RWPE1 (cell line): ENCODE measurements at regions not wholly inside any gene's neighbourhood (a gene's known extent, or its start where the extent isn't known, plus 50 kb on each side); places are given as distances from the start of the nearest gene placed in this dataset.

ENCODE experiments used
- CTCF ChIA-PET: fragments of 350-600 bp; sonication (Branson Sonifier 250); formaldehyde crosslinking; extraction: SDS; loops from one replicate; lab custom pipeline; 2021; lab: Yijun Ruan, JAX
- POLR2A ChIA-PET: fragments of 400-600 bp; formaldehyde crosslinking; extraction: SDS; loops from one replicate; lab custom pipeline; 2020; ENCODE audit warnings: antibody characterized with exemption; ENCODE audit not compliant: low non-redundant PET; lab: Yijun Ruan, JAX
- DNase-seq: peaks from one replicate; pipeline ENCODE4 v3.0.0; 2012; ENCODE audit warnings: low spot score
- H3K27ac ChIP-seq: fragments of 450-650 bp; 2 replicates; pipeline ENCODE4 v1.5.1; 2017
- CTCF ChIP-seq: fragments of 450-650 bp; conservative IDR thresholded peaks from 2 replicates; pipeline ENCODE4 v1.5.1; 2017; ENCODE audit warnings: low read depth, mild to moderate bottlenecking

- POLR2A ChIA-PET = no interaction called here
- no peak overlapping the region for H3K27ac ChIP-seq
- no peak for TF ChIP-seq CTCF
- CTCF ChIA-PET = no interaction called here
- DNase-seq = no peak
Measured at GRCh38 chr13:108037348-108037747, 178.0 kb downstream of the LIG4 start.

GRCh38 chr13:108036411-108036932, 178.9 kb downstream of the LIG4 start:
- TF ChIP-seq CTCF = no peak
- DNase-seq = no peak
- ChIA-PET CTCF (interaction anchor here (0.6 kb wide), 1 partner anchor 104 kb away, joined by 3 read pairs; no protein-coding TSS in a partner anchor), POLR2A (no interaction called here)
- no peak overlapping the region for H3K27ac ChIP-seq

- POLR2A ChIA-PET = no interaction called here
- no peak overlapping the region for H3K27ac ChIP-seq
- CTCF ChIA-PET = no interaction called here
- no peak for TF ChIP-seq CTCF
- no peak for DNase-seq
Measured at GRCh38 chr13:108034909-108035410, 180.4 kb downstream of the LIG4 start.

- DNase-seq = no peak
- no peak overlapping the region for H3K27ac ChIP-seq
- ChIA-PET POLR2A (no interaction called here), CTCF (no interaction called here)
- no peak for TF ChIP-seq CTCF
Measured at GRCh38 chr13:108033800-108034707, 181.3 kb downstream of the LIG4 start.

GRCh38 chr13:108031865-108032264, 183.5 kb downstream of the LIG4 start:
- ChIA-PET POLR2A (no interaction called here), CTCF (no interaction called here)
- no peak for DNase-seq
- TF ChIP-seq CTCF = no peak
- no peak overlapping the region for H3K27ac ChIP-seq

GRCh38 chr13:108030769-108031168, 184.6 kb downstream of the LIG4 start:
- no peak overlapping the region for H3K27ac ChIP-seq
- TF ChIP-seq CTCF = no peak
- POLR2A ChIA-PET = no interaction called here
- no peak for DNase-seq
- CTCF ChIA-PET = no interaction called here
